H1 (cell line): ENCODE measurements at regions not wholly inside any gene's neighbourhood (a gene's known extent, or its start where the extent isn't known, plus 50 kb on each side); places are given as distances from the start of the nearest gene placed in this dataset.

Experiments used
- BACH1 ChIP-seq: IDR thresholded peaks from 2 replicates; pipeline ENCODE4 v1.6.1; 2012; ENCODE audit warnings: low read length, improper control_type of control experiment
- CBX8 ChIP-seq: fragments of 300-800, 300-1000 bp; sonication (generic); IDR thresholded peaks from 2 replicates; pipeline ENCODE4 v1.7.1; 2016; ENCODE audit warnings: low read depth, low read length, borderline replicate concordance
- CHD2 ChIP-seq: IDR thresholded peaks from 2 replicates; pipeline ENCODE4 v1.6.1; 2012; ENCODE audit warnings: low read length, improper control_type of control experiment
- CHD7 ChIP-seq: fragments of 300-600 bp; sonication (generic); IDR thresholded peaks from 2 replicates; pipeline ENCODE4 v1.7.1; 2012; ENCODE audit warnings: low read length, moderate library complexity, mild to moderate bottlenecking, inconsistent platforms; ENCODE audit not compliant: insufficient replicate concordance
- EGR1 ChIP-seq: IDR thresholded peaks from 2 replicates; pipeline ENCODE4 v1.6.1; 2011; ENCODE audit warnings: low read depth, low read length, borderline replicate concordance
- EP300 ChIP-seq, 2 experiments: IDR thresholded peaks; 1 replicate in 1 of 2; 2 replicates in 1 of 2; pipeline ENCODE4 v1.6.1; 2011 to 2012; ENCODE audit warnings: low read depth in 2 of 2, low read length in 2 of 2, mild to moderate bottlenecking in 2 of 2, borderline replicate concordance in 1 of 2, inconsistent platforms in 1 of 2, moderate library complexity in 1 of 2
- HDAC2 ChIP-seq, 2 experiments: fragments of 300-600 bp in 1 of 2; sonication (generic) in 1 of 2; IDR thresholded peaks; 2 replicates each; pipeline ENCODE4 v1.6.1; 2011 to 2012; ENCODE audit warnings: low read depth in 2 of 2, low read length in 2 of 2, mild to moderate bottlenecking in 2 of 2, moderate library complexity in 2 of 2, borderline replicate concordance in 1 of 2, inconsistent platforms in 1 of 2
- MAFK ChIP-seq: IDR thresholded peaks from 2 replicates; pipeline ENCODE4 v1.6.1; 2012; ENCODE audit warnings: low read depth, mild to moderate bottlenecking, improper control_type of control experiment, low read length
- POLR2A ChIP-seq, 2 experiments: IDR thresholded peaks; 1 replicate in 1 of 2; 2 replicates in 1 of 2; pipeline ENCODE4 v1.6.1; 2011; ENCODE audit warnings: low read depth in 2 of 2, low read length in 2 of 2, mild to moderate bottlenecking in 2 of 2; ENCODE audit errors: control extremely low read depth in 1 of 2
- POLR2AphosphoS5 ChIP-seq: IDR thresholded peaks from 2 replicates; pipeline ENCODE4 v1.6.1; 2011; ENCODE audit warnings: low read depth, low read length
- SIX5 ChIP-seq: IDR thresholded peaks from 2 replicates; pipeline ENCODE4 v1.6.1; 2011; ENCODE audit warnings: mild to moderate bottlenecking, low read depth, low read length
- SP1 ChIP-seq: IDR thresholded peaks from 2 replicates; pipeline ENCODE4 v1.6.1; 2011; ENCODE audit warnings: low read depth, low read length
- ZNF274 ChIP-seq: IDR thresholded peaks from 2 replicates; pipeline ENCODE4 v1.7.0; 2012; ENCODE audit warnings: low read length, borderline replicate concordance; ENCODE audit errors: extremely low read depth

GRCh38 chr13:106681997-106682396, 114.1 kb upstream of the ARGLU1 start (continued):
- TF ChIP-seq CHD7: no peak
- no peak for TF ChIP-seq SP1
- TF ChIP-seq EP300 (IDR thresholded peaks at IDR 0.05; ENCODE audit: borderline replicate concordance in 1 of 2, low read depth in 2 of 2, low read length in 2 of 2): no peak
- TF ChIP-seq MAFK: no peak
- TF ChIP-seq HDAC2 (IDR thresholded peaks at IDR 0.05; ENCODE audit: borderline replicate concordance in 1 of 2, low read depth in 2 of 2, low read length in 2 of 2): no peak
- TF ChIP-seq POLR2A (IDR thresholded peaks at IDR 0.05; ENCODE audit: control extremely low read depth in 1 of 2, low read depth in 2 of 2, low read length in 2 of 2): no peak
- TF ChIP-seq POLR2AphosphoS5: no peak
- TF ChIP-seq ZNF274: no peak
- TF ChIP-seq CHD2: no peak
- no peak for TF ChIP-seq EGR1
- TF ChIP-seq SIX5: no peak
- TF ChIP-seq BACH1: no peak
- no peak for TF ChIP-seq CBX8
